Islet of Langerhans (tissue), 1 donor: ENCODE measurements at regions not wholly inside any gene's neighbourhood (a gene's known extent, or its start where the extent isn't known, plus 50 kb on each side); places are given as distances from the start of the nearest gene placed in this dataset.
A peak's percentile ranks its signal among the peaks of the same experiment; 100 is the strongest.
"Not testable (repeated sequence)": the region's sequence is repeated elsewhere in the genome, so short reads cannot be mapped to it uniquely, and the experiment has no call there.

Experiments used
- FAIRE-seq: peaks from one replicate; lab custom pipeline; 2011; peaks lifted over from hg19 to GRCh38; lab: Jason Lieb, UNC

- FAIRE-seq = no peak
These were observed 389.9 kb upstream of the PROK2 start for GRCh38 chr3:72174890-72175289.

GRCh38 chr3:72174040-72174439 is 389.1 kb upstream of the PROK2 start:
- no peak for FAIRE-seq

GRCh38 chr3:72171946-72172345 is 387.0 kb upstream of the PROK2 start:
- FAIRE-seq = no peak

- no peak for FAIRE-seq
These were observed 386.5 kb upstream of the PROK2 start for GRCh38 chr3:72171463-72171881.

- FAIRE-seq = no peak
These were observed 384.9 kb upstream of the PROK2 start for GRCh38 chr3:72169561-72170472.

GRCh38 chr3:72169120-72169519 is 384.2 kb upstream of the PROK2 start:
- no peak for FAIRE-seq

- FAIRE-seq = no peak
These were observed 380.9 kb upstream of the PROK2 start for GRCh38 chr3:72165808-72166207.

- no peak for FAIRE-seq
These were observed 380.4 kb upstream of the PROK2 start for GRCh38 chr3:72165317-72165716.

- FAIRE-seq = no peak
These were observed 379.7 kb upstream of the PROK2 start for GRCh38 chr3:72164635-72164978.

- FAIRE-seq = no peak
These were observed 379.1 kb upstream of the PROK2 start for GRCh38 chr3:72163809-72164634.

- no peak for FAIRE-seq
These were observed 377.8 kb upstream of the PROK2 start for GRCh38 chr3:72162649-72163184.

- no peak for FAIRE-seq
These were observed 377.1 kb upstream of the PROK2 start for GRCh38 chr3:72161881-72162595.

- not testable (repeated sequence) for FAIRE-seq
These were observed 376.3 kb upstream of the PROK2 start for GRCh38 chr3:72161285-72161684.

- FAIRE-seq = no peak
These were observed 375.4 kb upstream of the PROK2 start for GRCh38 chr3:72160351-72160750.

GRCh38 chr3:72159487-72159886 is 374.5 kb upstream of the PROK2 start:
- no peak for FAIRE-seq

- no peak for FAIRE-seq
These were observed 373.8 kb upstream of the PROK2 start for GRCh38 chr3:72158639-72159326.

- FAIRE-seq = no peak
These were observed 373.0 kb upstream of the PROK2 start for GRCh38 chr3:72157748-72158638.

GRCh38 chr3:72155391-72156064 is 370.6 kb upstream of the PROK2 start:
- peak; percentile 84 for FAIRE-seq

GRCh38 chr3:72154391-72155335 is 369.7 kb upstream of the PROK2 start:
- FAIRE-seq = no peak
